SK-N-SH (cell line): ENCODE measurements at regions not wholly inside any gene's neighbourhood (a gene's known extent, or its start where the extent isn't known, plus 50 kb on each side); places are given as distances from the start of the nearest gene placed in this dataset.

Experiments
- CTCF ChIA-PET: fragments of 300-600, 350-600 bp; formaldehyde crosslinking; extraction: SDS; loops from one replicate; lab custom pipeline; 2021; lab: Yijun Ruan, JAX
- POLR2A ChIA-PET: fragments of 350-600 bp; sonication (Branson Sonifier 250); formaldehyde crosslinking; extraction: SDS; loops from one replicate; lab custom pipeline; 2020; ENCODE audit warnings: antibody characterized with exemption, inconsistent platforms; lab: Yijun Ruan, JAX
- DNase-seq: peaks from one replicate; pipeline ENCODE4 v3.0.0; 2012
- H2AFZ ChIP-seq: fragments of 200-600 bp; sonication (generic); 2 replicates; pipeline ENCODE4 v1.8.1; 2016; ENCODE audit warnings: antibody characterized with exemption, mild to moderate bottlenecking, low read depth
- H3F3A ChIP-seq: fragments of 200-600 bp; sonication (generic); replicated peaks from 2 replicates; pipeline ENCODE3; 2016; ENCODE audit warnings: antibody characterized with exemption, mild to moderate bottlenecking; ENCODE audit not compliant: insufficient read depth
- H3K27ac ChIP-seq, 2 experiments: fragments of 200-500 bp in 1 of 2; fragments of 200-600 bp in 1 of 2; sonication (Bioruptor generic) in 1 of 2; sonication (generic), shearing (Covaris generic) in 1 of 2; 2 replicates each; pipeline versions ENCODE4 v1.5.1 to v1.6.1; 2014 to 2016; ENCODE audit warnings: low read depth in 2 of 2, inconsistent platforms in 1 of 2, low read length in 1 of 2, mild to moderate bottlenecking in 1 of 2, mixed read lengths in 1 of 2
- H3K27me3 ChIP-seq: fragments of 200-600 bp; sonication (generic), shearing (Covaris generic); 2 replicates; pipeline ENCODE4 v1.6.1; 2016; ENCODE audit warnings: mixed run types; ENCODE audit not compliant: insufficient read depth
- H3K36me3 ChIP-seq, 2 experiments: fragments of 200-500 bp in 1 of 2; fragments of 200-600 bp in 1 of 2; sonication (Bioruptor generic) in 1 of 2; sonication (generic) in 1 of 2; replicated peaks in 1 of 2; 2 replicates each; pipeline versions ENCODE3 to v1.5.1; 2014 to 2016; ENCODE audit warnings: low read length in 1 of 2, mild to moderate bottlenecking in 1 of 2; ENCODE audit not compliant: insufficient read depth in 2 of 2, control insufficient read depth in 1 of 2
- H3K4me1 ChIP-seq, 2 experiments: fragments of 200-500 bp in 1 of 2; fragments of 200-600 bp in 1 of 2; sonication (Bioruptor generic) in 1 of 2; sonication (generic), shearing (Covaris generic) in 1 of 2; 2 replicates each; pipeline versions ENCODE4 v1.5.1 to v1.6.1; 2014 to 2016; ENCODE audit warnings: low read depth in 1 of 2, low read length in 1 of 2, mixed run types in 1 of 2; ENCODE audit not compliant: insufficient read depth in 2 of 2, control insufficient read depth in 1 of 2
- H3K4me2 ChIP-seq: fragments of 200-600 bp; sonication (generic), shearing (Covaris generic); 2 replicates; pipeline ENCODE4 v1.6.1; 2017; ENCODE audit warnings: mixed run types
- H3K4me3 ChIP-seq, 2 experiments: fragments of 200-500 bp in 1 of 2; fragments of 200-600 bp in 1 of 2; sonication (Bioruptor generic) in 1 of 2; sonication (generic), shearing (Covaris generic) in 1 of 2; 2 replicates each; pipeline versions ENCODE4 v1.5.1 to v1.8.1; 2014 to 2016; ENCODE audit warnings: low read depth in 2 of 2, inconsistent platforms in 1 of 2, low read length in 1 of 2, mild to moderate bottlenecking in 1 of 2, mixed read lengths in 1 of 2, moderate library complexity in 1 of 2
- H3K79me2 ChIP-seq: fragments of 200-600 bp; sonication (generic); 2 replicates; pipeline ENCODE4 v1.8.1; 2017; ENCODE audit warnings: mild to moderate bottlenecking; ENCODE audit not compliant: insufficient read depth
- H3K9ac ChIP-seq: fragments of 200-600 bp; sonication (generic); 2 replicates; pipeline ENCODE4 v1.6.1; 2017; ENCODE audit warnings: mixed run types
- H3K9me2 ChIP-seq: fragments of 200-600 bp; sonication (generic); 2 replicates; pipeline ENCODE4 v1.6.1; 2017; ENCODE audit warnings: mixed run types
- H3K9me3 ChIP-seq: fragments of 200-600 bp; sonication (generic); 2 replicates; pipeline ENCODE4 v1.6.1; 2017; ENCODE audit warnings: mixed run types, mild to moderate bottlenecking, moderate library complexity
- H4K20me1 ChIP-seq: fragments of 200-600 bp; sonication (generic); 2 replicates; pipeline ENCODE4 v1.6.1; 2017; ENCODE audit warnings: mild to moderate bottlenecking, mixed run types; ENCODE audit not compliant: insufficient read depth
- CTCF ChIP-seq: fragments of 200-600 bp; sonication (generic); IDR thresholded peaks from 2 replicates; pipeline ENCODE4 v1.6.1; 2017; ENCODE audit warnings: antibody characterized with exemption, mild to moderate bottlenecking, moderate library complexity
- EP300 ChIP-seq, 2 experiments: IDR thresholded peaks; 2 replicates each; pipeline versions ENCODE4 v1.4.0 to v1.6.1; 2012; ENCODE audit warnings: borderline replicate concordance in 1 of 2, low read depth in 1 of 2, low read length in 1 of 2
- FOSL2 ChIP-seq: IDR thresholded peaks from 2 replicates; pipeline ENCODE4 v1.4.0; 2012; ENCODE audit warnings: low read depth, mild to moderate bottlenecking, moderate library complexity, borderline replicate concordance
- IRF3 ChIP-seq: fragments of 150-350 bp; IDR thresholded peaks from 2 replicates; pipeline ENCODE4 v1.6.1; 2016; ENCODE audit warnings: mild to moderate bottlenecking, low read depth, low read length
- JUND ChIP-seq: IDR thresholded peaks from 2 replicates; pipeline ENCODE4 v1.4.0; 2012
- POLR2AphosphoS5 ChIP-seq: IDR thresholded peaks from 2 replicates; pipeline ENCODE4 v1.6.1; 2012; ENCODE audit warnings: low read depth, low read length
- TCF12 ChIP-seq: IDR thresholded peaks from 2 replicates; pipeline ENCODE4 v1.4.0; 2012
- WGBS: methylation state at CpG from one replicate; pipeline ENCODE4 v1.1.6; 2017; ENCODE audit warnings: low lambda C conversion rate; 5-methylcytosine and 5-hydroxymethylcytosine counted together
- TF ChIP-seq, protein P1 (sequence below): fragments of 150-350 bp; IDR thresholded peaks from 2 replicates; pipeline ENCODE4 v1.6.1; 2017; ENCODE audit warnings: antibody characterized with exemption, low read length, low read depth, borderline replicate concordance

GRCh38 chr3:66553441-66554113, 52.8 kb upstream of the LRIG1 start (continued):
- no peak for TF ChIP-seq EP300 (IDR thresholded peaks at IDR 0.05; ENCODE audit: borderline replicate concordance in 1 of 2, low read depth in 1 of 2, low read length in 1 of 2)
- no peak for TF ChIP-seq CTCF
- TF ChIP-seq JUND: no peak

GRCh38 chr3:66554178-66554577, 53.4 kb upstream of the LRIG1 start:
- Histone ChIP-seq H3K27ac (no peak overlapping the region), H3K27me3 (no peaks in the 10 kb centered on the region), H2AFZ (no peak overlapping the region), H3K9ac (no peak overlapping the region), H4K20me1 (no peaks in the 10 kb centered on the region), H3F3A (no peaks in the 10 kb centered on the region), H3K4me2 (no peak overlapping the region), H3K9me2 (no peaks in the 10 kb centered on the region), H3K79me2 (no peaks in the 10 kb centered on the region), H3K4me3 (no peak overlapping the region), H3K36me3 (no peaks in the 10 kb centered on the region), H3K4me1 (no peaks in the 10 kb centered on the region), H3K9me3 (no peaks in the 10 kb centered on the region)
- ChIA-PET POLR2A (no interaction called here), CTCF (no interaction called here)
- 84% methylated on average over 1 of the region's 1 CpG for WGBS
- DNase-seq: no peak
- TF ChIP-seq POLR2AphosphoS5: no peak

GRCh38 chr3:66555214-66555844, 54.5 kb upstream of the LRIG1 start:
- no peak overlapping the region for H2AFZ ChIP-seq
- CTCF ChIA-PET: no interaction called here
- no peaks in the 10 kb centered on the region for H3K9me3 ChIP-seq
- no peaks in the 10 kb centered on the region for H3K27me3 ChIP-seq
- no peaks in the 10 kb centered on the region for H3K9me2 ChIP-seq
- no peak overlapping the region for H3K4me3 ChIP-seq
- POLR2A ChIA-PET: no interaction called here
- no peaks in the 10 kb centered on the region for H3K36me3 ChIP-seq
- H3K4me1 ChIP-seq: no peaks in the 10 kb centered on the region
- no peak overlapping the region for H3K9ac ChIP-seq
- TF ChIP-seq TCF12: no peak
- TF ChIP-seq IRF3: no peak
- TF ChIP-seq FOSL2: no peak
- TF ChIP-seq, protein P1, sequence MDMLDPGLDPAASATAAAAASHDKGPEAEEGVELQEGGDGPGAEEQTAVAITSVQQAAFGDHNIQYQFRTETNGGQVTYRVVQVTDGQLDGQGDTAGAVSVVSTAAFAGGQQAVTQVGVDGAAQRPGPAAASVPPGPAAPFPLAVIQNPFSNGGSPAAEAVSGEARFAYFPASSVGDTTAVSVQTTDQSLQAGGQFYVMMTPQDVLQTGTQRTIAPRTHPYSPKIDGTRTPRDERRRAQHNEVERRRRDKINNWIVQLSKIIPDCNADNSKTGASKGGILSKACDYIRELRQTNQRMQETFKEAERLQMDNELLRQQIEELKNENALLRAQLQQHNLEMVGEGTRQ: no peak
- TF ChIP-seq, all 33 proteins: peak for 0
- 51% methylated on average over 4 of the region's 4 CpGs for WGBS
- Histone ChIP-seq H3F3A (no peaks in the 10 kb centered on the region), H3K79me2 (no peaks in the 10 kb centered on the region), H4K20me1 (no peaks in the 10 kb centered on the region), H3K4me2 (no peak overlapping the region), H3K27ac (no peak overlapping the region)
- no peak for DNase-seq
